GM18498 (cell line): ENCODE measurements at regions not wholly inside any gene's neighbourhood (a gene's known extent, or its start where the extent isn't known, plus 50 kb on each side); places are given as distances from the start of the nearest gene placed in this dataset.
"Not testable (repeated sequence)": the region's sequence is repeated elsewhere in the genome, so short reads cannot be mapped to it uniquely, and the experiment has no call there.

Experiments used
- ATAC-seq: cut with Tn5 transposase; IDR thresholded peaks from one replicate; pipeline ENCODE4 v1.9.1; 2021; ENCODE audit warnings: mild to moderate bottlenecking, moderate library complexity; ENCODE audit not compliant: unreplicated experiment

GRCh38 chr10:33715303-33715975, 381.0 kb upstream of the NRP1 start:
- ATAC-seq = no peak

- no peak for ATAC-seq
Observed at GRCh38 chr10:33712825-33713224, 378.4 kb upstream of the NRP1 start.

- ATAC-seq = no peak
Observed at GRCh38 chr10:33710006-33710405, 375.5 kb upstream of the NRP1 start.

GRCh38 chr10:33709008-33709753, 374.7 kb upstream of the NRP1 start:
- ATAC-seq = no peak

GRCh38 chr10:33708561-33708960, 374.1 kb upstream of the NRP1 start:
- no peak for ATAC-seq

- no peak for ATAC-seq
Observed at GRCh38 chr10:33706746-33707145, 372.3 kb upstream of the NRP1 start.

GRCh38 chr10:33706191-33706590, 371.7 kb upstream of the NRP1 start:
- ATAC-seq = no peak

- no peak for ATAC-seq
Observed at GRCh38 chr10:33704214-33704830, 369.9 kb upstream of the NRP1 start.

GRCh38 chr10:33703501-33704213, 369.2 kb upstream of the NRP1 start:
- ATAC-seq = no peak

GRCh38 chr10:33698033-33698432, 363.6 kb upstream of the NRP1 start:
- no peak for ATAC-seq

- ATAC-seq = no peak
Observed at GRCh38 chr10:33697016-33697415, 362.5 kb upstream of the NRP1 start.

- no peak for ATAC-seq
Observed at GRCh38 chr10:33695536-33695935, 361.1 kb upstream of the NRP1 start.

- not testable (repeated sequence) for ATAC-seq
Observed at GRCh38 chr10:33690536-33690935, 356.1 kb upstream of the NRP1 start.

GRCh38 chr10:33688506-33688905, 354.0 kb upstream of the NRP1 start:
- ATAC-seq = no peak

- no peak for ATAC-seq
Observed at GRCh38 chr10:33684211-33684611, 349.7 kb upstream of the NRP1 start.

- ATAC-seq = no peak
Observed at GRCh38 chr10:33681595-33681994, 347.1 kb upstream of the NRP1 start.

GRCh38 chr10:33680036-33680435, 345.6 kb upstream of the NRP1 start:
- no peak for ATAC-seq

GRCh38 chr10:33676606-33677339, 342.3 kb upstream of the NRP1 start:
- ATAC-seq = no peak

- ATAC-seq = no peak
Observed at GRCh38 chr10:33674986-33675599, 340.6 kb upstream of the NRP1 start.

GRCh38 chr10:33674491-33674890, 340.0 kb upstream of the NRP1 start:
- no peak for ATAC-seq
